ENCODE measurements at regions not wholly inside any gene's neighbourhood (a gene's known extent, or its start where the extent isn't known, plus 50 kb on each side); places are given as distances from the start of the nearest gene placed in this dataset.
A peak's percentile ranks its signal among the peaks of the same experiment; 100 is the strongest.
"Not testable (repeated sequence)": the region's sequence is repeated elsewhere in the genome, so short reads cannot be mapped to it uniquely, and the experiment has no call there.

GRCh38 chr2:154507186-154507585 is 191.3 kb upstream of the KCNJ3 start:
- intact Hi-C loops (cut with DNase I): no loop called here

GRCh38 chr2:154518872-154519271 is 179.6 kb upstream of the KCNJ3 start:
- DNase-seq: no peak
- intact Hi-C loops (cut with DNase I): no loop called here

More at GRCh38 chr2:154507186-154507585, 191.3 kb upstream of the KCNJ3 start:
- no peak for DNase-seq

GRCh38 chr2:154520951-154521350 is 177.5 kb upstream of the KCNJ3 start:
- intact Hi-C loops (cut with DNase I); DNase-seq: not testable (repeated sequence)

- DNase-seq: no peak
- intact Hi-C loops (cut with DNase I): no loop called here
Measured at GRCh38 chr2:154526234-154526633, 172.3 kb upstream of the KCNJ3 start.

GRCh38 chr2:154527962-154528361 is 170.5 kb upstream of the KCNJ3 start:
- intact Hi-C loops (cut with DNase I): no loop called here
- peak in 1 of 10 donors; percentile 21 for DNase-seq

GRCh38 chr2:154532004-154532403 is 166.5 kb upstream of the KCNJ3 start:
- intact Hi-C loops (cut with DNase I): no loop called here
- no peak for DNase-seq

- no peak for DNase-seq
- intact Hi-C loops (cut with DNase I): no loop called here
Measured at GRCh38 chr2:154532763-154533162, 165.7 kb upstream of the KCNJ3 start.

GRCh38 chr2:154533300-154533940 is 165.1 kb upstream of the KCNJ3 start:
- intact Hi-C loops (cut with DNase I): no loop called here
- no peak for DNase-seq

- DNase-seq: no peak
- intact Hi-C loops (cut with DNase I): no loop called here
Measured at GRCh38 chr2:154537024-154537423, 161.5 kb upstream of the KCNJ3 start.

- intact Hi-C loops (cut with DNase I): no loop called here
- no peak for DNase-seq
Measured at GRCh38 chr2:154537843-154538450, 160.5 kb upstream of the KCNJ3 start.

GRCh38 chr2:154546341-154546740 is 152.2 kb upstream of the KCNJ3 start:
- intact Hi-C loops (cut with DNase I): no loop called here
- DNase-seq: peak in 2 of 10 donors; percentile 16 to 53

- DNase-seq: no peak
- intact Hi-C loops (cut with DNase I): no loop called here
Measured at GRCh38 chr2:154549869-154550268, 148.6 kb upstream of the KCNJ3 start.

GRCh38 chr2:154551649-154552048 is 146.8 kb upstream of the KCNJ3 start:
- no peak for DNase-seq
- intact Hi-C loops (cut with DNase I): no loop called here

GRCh38 chr2:154554046-154554445 is 144.4 kb upstream of the KCNJ3 start:
- DNase-seq: no peak
- intact Hi-C loops (cut with DNase I): no loop called here

GRCh38 chr2:154555710-154556109 is 142.8 kb upstream of the KCNJ3 start:
- DNase-seq: no peak
- intact Hi-C loops (cut with DNase I): no loop called here

GRCh38 chr2:154556146-154556545 is 142.3 kb upstream of the KCNJ3 start:
- no peak for DNase-seq
- intact Hi-C loops (cut with DNase I): no loop called here

- DNase-seq: no peak
- intact Hi-C loops (cut with DNase I): no loop called here
Measured at GRCh38 chr2:154556607-154557006, 141.9 kb upstream of the KCNJ3 start.

GRCh38 chr2:154557906-154558305 is 140.6 kb upstream of the KCNJ3 start:
- intact Hi-C loops (cut with DNase I): no loop called here
- no peak for DNase-seq

- no peak for DNase-seq
- intact Hi-C loops (cut with DNase I): no loop called here
Measured at GRCh38 chr2:154565433-154565832, 133.1 kb upstream of the KCNJ3 start.

GRCh38 chr2:154568413-154568812 is 130.1 kb upstream of the KCNJ3 start:
- intact Hi-C loops (cut with DNase I): no loop called here
- DNase-seq: peak in 1 of 10 donors; percentile 47

GRCh38 chr2:154570501-154570900 is 128.0 kb upstream of the KCNJ3 start:
- intact Hi-C loops (cut with DNase I): no loop called here
- DNase-seq: peak in 4 of 10 donors; percentile 12 to 87 (median 78)

- intact Hi-C loops (cut with DNase I): not testable (repeated sequence)
- peak in 1 of 10 donors; percentile 58 for DNase-seq
Measured at GRCh38 chr2:154576699-154577098, 121.8 kb upstream of the KCNJ3 start.

Measured in posterior cingulate gyrus (tissue), 11 donors.